SU-DHL-6 (cell line): ENCODE measurements at regions not wholly inside any gene's neighbourhood (a gene's known extent, or its start where the extent isn't known, plus 50 kb on each side); places are given as distances from the start of the nearest gene placed in this dataset.

Experiments used
- H2AFZ ChIP-seq: fragments of 200-600 bp; sonication (generic); 2 replicates; pipeline ENCODE4 v1.6.1; 2014; ENCODE audit warnings: low read depth, mild to moderate bottlenecking, moderate library complexity, mixed read lengths, antibody characterized with exemption, low read length; ENCODE audit not compliant: severe bottlenecking
- H3F3A ChIP-seq: fragments of 200-600 bp; shearing (Covaris generic); 2 replicates; pipeline ENCODE4 v1.6.0; 2016; ENCODE audit warnings: antibody characterized with exemption, mild to moderate bottlenecking; ENCODE audit not compliant: insufficient read depth
- H3K27ac ChIP-seq: fragments of 200-600 bp; sonication (generic); 2 replicates; pipeline ENCODE4 v1.5.1; 2016; ENCODE audit warnings: low read depth, mild to moderate bottlenecking, low read length, moderate library complexity, mixed read lengths
- H3K27me3 ChIP-seq: fragments of 200-600 bp; sonication (generic), shearing (Covaris generic); 2 replicates; pipeline ENCODE4 v1.6.0; 2014; ENCODE audit warnings: mild to moderate bottlenecking, low read length
- H3K36me3 ChIP-seq: fragments of 200-600 bp; sonication (generic); 2 replicates; pipeline ENCODE4 v1.6.1; 2014; ENCODE audit warnings: mild to moderate bottlenecking, low read length, mixed read lengths
- H3K4me2 ChIP-seq: fragments of 300-600, 200-600 bp; shearing (Covaris generic), sonication (generic); 2 replicates; pipeline ENCODE4 v1.6.0; 2014; ENCODE audit warnings: low read length, low read depth, mild to moderate bottlenecking; ENCODE audit not compliant: poor library complexity, severe bottlenecking
- H3K4me3 ChIP-seq: fragments of 200-600 bp; sonication (generic); 2 replicates; pipeline ENCODE4 v1.5.1; 2014; ENCODE audit warnings: antibody characterized with exemption, low read length, mild to moderate bottlenecking, mixed read lengths; ENCODE audit not compliant: insufficient read depth, poor library complexity, severe bottlenecking
- H3K79me2 ChIP-seq: fragments of 200-600 bp; sonication (generic); 2 replicates; pipeline ENCODE4 v1.6.1; 2014; ENCODE audit warnings: mild to moderate bottlenecking, low read length, moderate library complexity; ENCODE audit not compliant: insufficient read depth
- H3K9ac ChIP-seq: fragments of 200-600 bp; sonication (generic); 2 replicates; pipeline ENCODE4 v1.7.0; 2014; ENCODE audit warnings: mild to moderate bottlenecking, low read length
- H3K9me2 ChIP-seq: fragments of 200-600 bp; sonication (generic); replicated peaks from 2 replicates; pipeline ENCODE4 v1.6.1; 2014; ENCODE audit warnings: low read length; ENCODE audit not compliant: insufficient read depth
- H3K9me3 ChIP-seq: fragments of 200-600 bp; sonication (generic); 2 replicates; pipeline ENCODE4 v1.6.1; 2014; ENCODE audit warnings: low read length, mixed read lengths; ENCODE audit not compliant: insufficient read depth
- H4K20me1 ChIP-seq: fragments of 200-600 bp; sonication (generic); 2 replicates; pipeline ENCODE4 v1.6.1; 2014; ENCODE audit warnings: low read depth, mild to moderate bottlenecking, antibody characterized with exemption, low read length, moderate library complexity, mixed read lengths
- CTCF ChIP-seq: fragments of 200-600 bp; sonication (generic); IDR thresholded peaks from one replicate; pipeline ENCODE4 v1.5.1; 2017; ENCODE audit warnings: antibody characterized with exemption, mild to moderate bottlenecking, low read length, moderate library complexity; ENCODE audit not compliant: insufficient read depth, poor library complexity, severe bottlenecking
- EZH2phosphoT487 ChIP-seq: fragments of 200-600 bp; sonication (generic), shearing (Covaris generic); conservative IDR thresholded peaks from 2 replicates; pipeline ENCODE4 v1.6.1; 2018; ENCODE audit warnings: mild to moderate bottlenecking, antibody characterized with exemption, low read length, moderate library complexity, mixed read lengths

GRCh38 chr10:55820478-55820877 lies 540.6 kb downstream of the ZWINT start:
- H3F3A ChIP-seq, result no peaks in the 10 kb centered on the region
- H3K79me2 ChIP-seq, result no peaks in the 10 kb centered on the region
- no peak overlapping the region for H2AFZ ChIP-seq
- TF ChIP-seq CTCF (no peak), EZH2phosphoT487 (no peak)
- no peak overlapping the region for H3K27ac ChIP-seq
- no peak overlapping the region for H3K4me3 ChIP-seq
- H3K27me3 ChIP-seq, result no peaks in the 10 kb centered on the region
- H4K20me1 ChIP-seq, result no peaks in the 10 kb centered on the region
- H3K4me2 ChIP-seq, result no peak overlapping the region
- H3K9ac ChIP-seq, result no peak overlapping the region
- H3K9me3 ChIP-seq, result no peaks in the 10 kb centered on the region
- no peaks in the 10 kb centered on the region for H3K9me2 ChIP-seq
- H3K36me3 ChIP-seq, result no peaks in the 10 kb centered on the region

- Histone ChIP-seq H3K4me3 (no peak overlapping the region), H3K9me2 (no peaks in the 10 kb centered on the region), H3K27me3 (no peaks in the 10 kb centered on the region), H3K36me3 (no peaks in the 10 kb centered on the region), H3F3A (no peaks in the 10 kb centered on the region), H3K9ac (no peak overlapping the region), H3K27ac (no peak overlapping the region), H3K79me2 (no peaks in the 10 kb centered on the region), H4K20me1 (no peaks in the 10 kb centered on the region), H3K4me2 (no peak overlapping the region), H2AFZ (no peak overlapping the region), H3K9me3 (no peaks in the 10 kb centered on the region)
- TF ChIP-seq CTCF, result no peak
- no peak for TF ChIP-seq EZH2phosphoT487
Observed at GRCh38 chr10:55820071-55820470, 541.0 kb downstream of the ZWINT start.

DNA sequence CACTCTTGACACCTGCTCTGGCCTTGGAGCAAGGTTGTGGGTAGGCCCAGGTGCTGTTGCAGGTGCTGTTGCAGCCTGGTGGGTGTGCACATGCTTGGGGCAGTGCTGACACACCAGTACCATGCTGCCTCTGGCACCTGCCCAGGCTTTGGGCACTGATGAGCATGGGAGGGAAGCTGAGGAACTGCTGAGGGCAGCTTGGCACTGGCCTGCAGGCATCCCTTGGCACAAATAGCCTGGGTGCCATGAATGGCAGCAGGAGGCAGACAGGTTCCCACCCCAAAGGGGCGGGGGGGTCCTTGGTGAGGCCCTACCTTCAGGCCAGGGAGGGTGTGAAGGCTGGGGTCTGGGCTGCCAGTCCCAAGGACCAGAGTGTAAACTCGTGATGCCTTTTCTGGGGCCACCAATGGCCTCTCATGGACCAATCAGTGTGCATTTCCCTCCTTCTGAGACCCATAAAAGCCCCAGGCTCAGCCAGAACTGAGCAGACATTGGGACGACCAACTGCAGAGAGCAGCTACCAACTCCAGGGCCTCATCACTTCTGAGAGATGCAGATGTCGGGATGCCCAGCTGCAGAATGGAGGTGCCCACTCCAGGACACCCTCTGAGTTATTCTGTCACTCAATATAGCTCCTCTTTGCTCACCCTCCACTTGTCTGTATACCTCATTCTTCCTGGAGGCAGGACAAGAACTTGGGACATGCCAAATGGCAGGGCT lies 547.4 kb downstream of the ZWINT start:
- H3K27ac ChIP-seq, result no peak overlapping the region
- H3K9me2 ChIP-seq, result no peaks in the 10 kb centered on the region
- no peaks in the 10 kb centered on the region for H4K20me1 ChIP-seq
- no peak overlapping the region for H3K4me2 ChIP-seq
- no peak overlapping the region for H3K9ac ChIP-seq
- no peaks in the 10 kb centered on the region for H3K27me3 ChIP-seq
- no peaks in the 10 kb centered on the region for H3F3A ChIP-seq
- no peaks in the 10 kb centered on the region for H3K36me3 ChIP-seq
- no peaks in the 10 kb centered on the region for H3K9me3 ChIP-seq
- no peak overlapping the region for H3K4me3 ChIP-seq
- TF ChIP-seq CTCF, result no peak
- no peak for TF ChIP-seq EZH2phosphoT487
- no peaks in the 10 kb centered on the region for H3K79me2 ChIP-seq
- H2AFZ ChIP-seq, result no peak overlapping the region
